ENCODE measurements at regions not wholly inside any gene's neighbourhood (a gene's known extent, or its start where the extent isn't known, plus 50 kb on each side); places are given as distances from the start of the nearest gene placed in this dataset.
"Not testable (repeated sequence)": the region's sequence is repeated elsewhere in the genome, so short reads cannot be mapped to it uniquely, and the experiment has no call there.

GRCh38 chr15:44857164-44857710 is 99.2 kb upstream of the TERB2 start:
- H3K27me3 ChIP-seq (ENCODE audit: control insufficient read depth in 3 of 3, insufficient read depth in 3 of 3, low read length in 3 of 3); H3K36me3 ChIP-seq (ENCODE audit: control insufficient read depth in 3 of 3, insufficient read depth in 2 of 3, low read depth in 1 of 3, low read length in 3 of 3); H3K4me1 ChIP-seq (ENCODE audit: control insufficient read depth in 3 of 3, insufficient read depth in 2 of 3, low read depth in 1 of 3, low read length in 2 of 3); H3K27ac ChIP-seq (ENCODE audit: low read depth in 1 of 3, low read length in 2 of 3); DNase-seq; H3K9me3 ChIP-seq (ENCODE audit: control insufficient read depth in 2 of 2, insufficient read depth in 1 of 2, low read depth in 1 of 2, low read length in 1 of 2); H3K4me3 ChIP-seq (ENCODE audit: low read depth in 1 of 3, low read length in 3 of 3); FAIRE-seq: not testable (repeated sequence)
- WGBS, 3 donors = 88 to 100% methylated on average over 1 of the region's 3 CpGs; no CpG with 5 or more reads in 1 of the 3 donors

- FAIRE-seq; DNase-seq; H3K4me1 ChIP-seq (ENCODE audit: control insufficient read depth in 3 of 3, insufficient read depth in 2 of 3, low read depth in 1 of 3, low read length in 2 of 3); H3K4me3 ChIP-seq (ENCODE audit: low read depth in 1 of 3, low read length in 3 of 3); H3K27me3 ChIP-seq (ENCODE audit: control insufficient read depth in 3 of 3, insufficient read depth in 3 of 3, low read length in 3 of 3); H3K9me3 ChIP-seq (ENCODE audit: control insufficient read depth in 2 of 2, insufficient read depth in 1 of 2, low read depth in 1 of 2, low read length in 1 of 2); H3K36me3 ChIP-seq (ENCODE audit: control insufficient read depth in 3 of 3, insufficient read depth in 2 of 3, low read depth in 1 of 3, low read length in 3 of 3); H3K27ac ChIP-seq (ENCODE audit: low read depth in 1 of 3, low read length in 2 of 3): not testable (repeated sequence)
- 81 to 92% (median 86%) methylated on average over 2 of the region's 2 CpGs for WGBS, 3 donors
Measured at GRCh38 chr15:44859088-44859487, 97.4 kb upstream of the TERB2 start.

DNA sequence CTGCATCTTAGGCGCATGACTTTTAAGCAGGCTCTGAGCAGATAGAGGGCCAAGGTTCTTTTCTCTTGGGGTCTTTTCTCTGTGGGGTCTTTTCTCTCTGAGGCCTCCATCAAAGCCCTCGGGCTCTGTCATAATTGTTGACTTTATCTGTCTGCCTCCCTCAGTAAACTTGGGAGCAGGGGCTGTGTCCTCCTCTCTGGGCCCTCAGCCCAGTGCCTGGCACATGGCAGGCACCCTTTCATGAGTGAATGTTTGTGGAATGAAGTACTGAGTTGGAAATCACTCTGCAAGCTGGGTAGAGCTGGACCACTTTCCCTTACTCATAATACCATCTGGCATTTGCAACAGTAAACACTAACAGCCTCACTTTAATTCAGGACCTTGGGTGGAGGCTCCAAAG is 96.3 kb upstream of the TERB2 start:
- not testable (repeated sequence) for H3K4me1 ChIP-seq (ENCODE audit: control insufficient read depth in 3 of 3, insufficient read depth in 2 of 3, low read depth in 1 of 3, low read length in 2 of 3); H3K4me3 ChIP-seq (ENCODE audit: low read depth in 1 of 3, low read length in 3 of 3); H3K36me3 ChIP-seq (ENCODE audit: control insufficient read depth in 3 of 3, insufficient read depth in 2 of 3, low read depth in 1 of 3, low read length in 3 of 3); H3K27me3 ChIP-seq (ENCODE audit: control insufficient read depth in 3 of 3, insufficient read depth in 3 of 3, low read length in 3 of 3); DNase-seq; H3K27ac ChIP-seq (ENCODE audit: low read depth in 1 of 3, low read length in 2 of 3); H3K9me3 ChIP-seq (ENCODE audit: control insufficient read depth in 2 of 2, insufficient read depth in 1 of 2, low read depth in 1 of 2, low read length in 1 of 2); FAIRE-seq
- WGBS, 3 donors = 80 to 86% (median 85%) methylated on average over 2 of the region's 2 CpGs

- Histone ChIP-seq H3K27me3 (ENCODE audit: control insufficient read depth in 3 of 3, insufficient read depth in 3 of 3, low read length in 3 of 3) (peaks cover 0 to 3% (median 0%) of the 10 kb centered on the region in 3 donors), H3K27ac (ENCODE audit: low read depth in 1 of 3, low read length in 2 of 3) (no peak overlapping the region), H3K9me3 (ENCODE audit: control insufficient read depth in 2 of 2, insufficient read depth in 1 of 2, low read depth in 1 of 2, low read length in 1 of 2) (peaks cover 0 to 8% of the 10 kb centered on the region in 2 donors), H3K4me3 (ENCODE audit: low read depth in 1 of 3, low read length in 3 of 3) (no peak overlapping the region), H3K4me1 (ENCODE audit: control insufficient read depth in 3 of 3, insufficient read depth in 2 of 3, low read depth in 1 of 3, low read length in 2 of 3) (no peaks in the 10 kb centered on the region), H3K36me3 (ENCODE audit: control insufficient read depth in 3 of 3, insufficient read depth in 2 of 3, low read depth in 1 of 3, low read length in 3 of 3) (no peaks in the 10 kb centered on the region)
- no peak for DNase-seq
- 95 to 98% (median 97%) methylated on average over 14 of the region's 14 CpGs for WGBS, 3 donors
- FAIRE-seq = no peak
Measured at GRCh38 chr15:44861439-44861910, 95.0 kb upstream of the TERB2 start.

DNA sequence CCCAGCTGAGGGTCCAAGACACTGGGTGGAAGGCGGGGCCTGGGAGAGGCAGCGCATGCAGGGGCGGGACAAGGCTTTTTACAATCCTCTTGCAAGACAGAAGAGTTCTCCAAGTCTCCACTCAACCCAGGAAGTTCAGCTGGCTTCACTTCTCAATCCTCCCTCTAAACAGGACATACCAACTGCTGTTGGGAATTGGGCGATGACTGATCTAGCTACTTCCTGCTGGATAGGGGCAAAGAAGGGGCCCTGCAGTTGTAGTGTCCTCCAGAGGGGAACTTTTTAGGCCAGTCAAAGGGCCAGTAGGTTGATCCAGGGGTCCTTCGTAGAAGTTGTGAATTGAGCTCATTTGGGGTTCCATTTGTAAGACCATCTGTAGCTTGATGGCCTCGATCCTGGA is 94.6 kb upstream of the TERB2 start:
- FAIRE-seq = no peak
- H3K27me3 ChIP-seq (ENCODE audit: control insufficient read depth in 3 of 3, insufficient read depth in 3 of 3, low read length in 3 of 3) = peaks cover 0 to 3% (median 0%) of the 10 kb centered on the region in 3 donors
- H3K27ac ChIP-seq (ENCODE audit: low read depth in 1 of 3, low read length in 2 of 3) = no peak overlapping the region
- WGBS, 3 donors = 92 to 95% (median 94%) methylated on average over 6 of the region's 6 CpGs
- no peaks in the 10 kb centered on the region for H3K36me3 ChIP-seq (ENCODE audit: control insufficient read depth in 3 of 3, insufficient read depth in 2 of 3, low read depth in 1 of 3, low read length in 3 of 3)
- no peak overlapping the region for H3K4me3 ChIP-seq (ENCODE audit: low read depth in 1 of 3, low read length in 3 of 3)
- no peaks in the 10 kb centered on the region for H3K4me1 ChIP-seq (ENCODE audit: control insufficient read depth in 3 of 3, insufficient read depth in 2 of 3, low read depth in 1 of 3, low read length in 2 of 3)
- DNase-seq = no peak
- peaks cover 0 to 8% of the 10 kb centered on the region in 2 donors for H3K9me3 ChIP-seq (ENCODE audit: control insufficient read depth in 2 of 2, insufficient read depth in 1 of 2, low read depth in 1 of 2, low read length in 1 of 2)

DNA sequence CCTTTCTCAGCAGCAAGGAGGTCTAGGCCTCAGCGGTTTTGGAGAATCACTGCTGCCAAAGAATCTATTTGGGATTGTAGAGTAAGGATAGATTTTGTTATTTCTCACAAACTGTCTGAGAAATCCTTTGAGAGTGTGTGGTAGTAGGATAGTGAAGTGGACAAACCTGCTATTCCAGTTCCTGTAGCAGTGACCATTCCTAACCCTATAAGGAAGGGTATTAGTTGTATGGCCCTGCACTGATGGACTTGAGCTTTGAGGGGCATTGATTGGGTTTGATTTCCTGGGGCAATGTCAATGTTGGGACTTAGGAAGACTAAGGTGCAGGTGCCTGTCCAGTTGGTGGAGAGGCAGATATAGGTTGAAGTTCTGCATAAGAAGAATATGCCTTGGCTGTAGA is 93.6 kb upstream of the TERB2 start:
- H3K4me3 ChIP-seq (ENCODE audit: low read depth in 1 of 3, low read length in 3 of 3); H3K36me3 ChIP-seq (ENCODE audit: control insufficient read depth in 3 of 3, insufficient read depth in 2 of 3, low read depth in 1 of 3, low read length in 3 of 3); H3K4me1 ChIP-seq (ENCODE audit: control insufficient read depth in 3 of 3, insufficient read depth in 2 of 3, low read depth in 1 of 3, low read length in 2 of 3); DNase-seq; H3K9me3 ChIP-seq (ENCODE audit: control insufficient read depth in 2 of 2, insufficient read depth in 1 of 2, low read depth in 1 of 2, low read length in 1 of 2); FAIRE-seq; H3K27ac ChIP-seq (ENCODE audit: low read depth in 1 of 3, low read length in 2 of 3); H3K27me3 ChIP-seq (ENCODE audit: control insufficient read depth in 3 of 3, insufficient read depth in 3 of 3, low read length in 3 of 3): not testable (repeated sequence)
- 17 to 69% (median 45%) methylated on average over 1 of the region's 1 CpG for WGBS, 3 donors

GRCh38 chr15:44868100-44868499 is 88.4 kb upstream of the TERB2 start:
- not testable (repeated sequence) for H3K9me3 ChIP-seq (ENCODE audit: control insufficient read depth in 2 of 2, insufficient read depth in 1 of 2, low read depth in 1 of 2, low read length in 1 of 2); FAIRE-seq; H3K36me3 ChIP-seq (ENCODE audit: control insufficient read depth in 3 of 3, insufficient read depth in 2 of 3, low read depth in 1 of 3, low read length in 3 of 3); H3K27ac ChIP-seq (ENCODE audit: low read depth in 1 of 3, low read length in 2 of 3); DNase-seq; H3K27me3 ChIP-seq (ENCODE audit: control insufficient read depth in 3 of 3, insufficient read depth in 3 of 3, low read length in 3 of 3); H3K4me3 ChIP-seq (ENCODE audit: low read depth in 1 of 3, low read length in 3 of 3); H3K4me1 ChIP-seq (ENCODE audit: control insufficient read depth in 3 of 3, insufficient read depth in 2 of 3, low read depth in 1 of 3, low read length in 2 of 3)
- 78 to 84% (median 83%) methylated on average over 1 of the region's 1 CpG for WGBS, 3 donors

- H3K36me3 ChIP-seq (ENCODE audit: control insufficient read depth in 3 of 3, insufficient read depth in 2 of 3, low read depth in 1 of 3, low read length in 3 of 3); H3K27me3 ChIP-seq (ENCODE audit: control insufficient read depth in 3 of 3, insufficient read depth in 3 of 3, low read length in 3 of 3); H3K4me3 ChIP-seq (ENCODE audit: low read depth in 1 of 3, low read length in 3 of 3); H3K4me1 ChIP-seq (ENCODE audit: control insufficient read depth in 3 of 3, insufficient read depth in 2 of 3, low read depth in 1 of 3, low read length in 2 of 3); DNase-seq; FAIRE-seq; H3K27ac ChIP-seq (ENCODE audit: low read depth in 1 of 3, low read length in 2 of 3): not testable (repeated sequence)
- WGBS, 3 donors = 80 to 97% (median 86%) methylated on average over 4 of the region's 4 CpGs
- H3K9me3 ChIP-seq (ENCODE audit: control insufficient read depth in 2 of 2, insufficient read depth in 1 of 2, low read depth in 1 of 2, low read length in 1 of 2) = peaks cover 0 to 11% of the 10 kb centered on the region in 2 donors
Measured at GRCh38 chr15:44870125-44870524, 86.4 kb upstream of the TERB2 start.

GRCh38 chr15:44873103-44873502 is 83.4 kb upstream of the TERB2 start:
- no peaks in the 10 kb centered on the region for H3K4me1 ChIP-seq (ENCODE audit: control insufficient read depth in 3 of 3, insufficient read depth in 2 of 3, low read depth in 1 of 3, low read length in 2 of 3)
- no peaks in the 10 kb centered on the region for H3K36me3 ChIP-seq (ENCODE audit: control insufficient read depth in 3 of 3, insufficient read depth in 2 of 3, low read depth in 1 of 3, low read length in 3 of 3)
- no peak for FAIRE-seq
- H3K27ac ChIP-seq (ENCODE audit: low read depth in 1 of 3, low read length in 2 of 3) = no peak overlapping the region
- 79 to 90% (median 87%) methylated on average over 3 of the region's 3 CpGs for WGBS, 3 donors
- H3K9me3 ChIP-seq (ENCODE audit: control insufficient read depth in 2 of 2, insufficient read depth in 1 of 2, low read depth in 1 of 2, low read length in 1 of 2) = peaks cover 0 to 33% of the 10 kb centered on the region in 2 donors
- no peak overlapping the region for H3K4me3 ChIP-seq (ENCODE audit: low read depth in 1 of 3, low read length in 3 of 3)
- DNase-seq = no peak
- H3K27me3 ChIP-seq (ENCODE audit: control insufficient read depth in 3 of 3, insufficient read depth in 3 of 3, low read length in 3 of 3) = no peaks in the 10 kb centered on the region
